ENCODE measurements at regions not wholly inside any gene's neighbourhood (a gene's known extent, or its start where the extent isn't known, plus 50 kb on each side); places are given as distances from the start of the nearest gene placed in this dataset.

DNA sequence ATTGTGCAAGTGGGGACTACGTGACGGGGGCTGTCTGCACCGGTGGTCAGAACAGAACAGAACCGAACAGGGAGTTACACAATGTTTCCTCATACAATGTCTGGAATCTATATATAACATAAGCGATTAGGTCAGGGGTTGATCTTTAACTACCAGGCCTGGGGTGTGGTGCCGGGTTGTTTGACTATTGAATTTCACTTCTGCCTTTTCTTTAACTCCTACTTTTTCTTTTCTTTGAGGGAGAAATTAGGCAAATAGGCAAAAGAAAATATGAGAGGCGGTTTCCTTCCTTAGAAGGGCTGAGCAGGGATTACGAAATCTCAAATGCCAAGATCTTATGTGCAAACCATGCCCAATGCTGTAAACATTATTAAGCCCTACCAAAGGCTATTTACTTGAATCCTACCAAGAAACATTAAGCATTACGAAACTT, 140.3 kb downstream of the SLC38A6 start:
- no peak for TF ChIP-seq POLR2A (IDR thresholded peaks at IDR 0.05; ENCODE audit: low read depth, low read length)
- peak; percentile 44; the same call in 1 of the 2 replicates for TF ChIP-seq SPI1 (IDR thresholded peaks at IDR 0.05; ENCODE audit: low read depth, low read length)
- TF ChIP-seq TAF1 (IDR thresholded peaks at IDR 0.05; ENCODE audit: low read depth, low read length): no peak
- no peak for TF ChIP-seq PAX5 (IDR thresholded peaks at IDR 0.05; ENCODE audit: insufficient read depth, low read length, severe bottlenecking)

All from GM12891 (cell line).